Gastroesophageal sphincter (tissue), 4 donors: ENCODE measurements at regions not wholly inside any gene's neighbourhood (a gene's known extent, or its start where the extent isn't known, plus 50 kb on each side); places are given as distances from the start of the nearest gene placed in this dataset.

Source experiments
- ATAC-seq: fragments of 150-250 bp; one replicate; pipeline ENCODE4 v1.9.1; 2016; ENCODE audit warnings: mild to moderate bottlenecking, moderate library complexity
- H3K27ac ChIP-seq, 4 donors: fragments of 200-600 bp; sonication (generic) in 3 of 4; 1 replicate in 3 of 4; 2 replicates in 1 of 4; pipeline ENCODE4 v1.5.1; 2016 to 2019
- H3K27me3 ChIP-seq: fragments of 200-600 bp; sonication (generic); one replicate; pipeline ENCODE4 v1.5.1; 2019
- H3K36me3 ChIP-seq, 2 donors: fragments of 200-600 bp; sonication (generic); one replicate each; pipeline ENCODE4 v1.5.1; 2019; ENCODE audit warnings: control low read depth in 1 of 2
- H3K4me1 ChIP-seq, 3 donors: fragments of 200-600 bp; sonication (generic); 1 replicate in 2 of 3; 2 replicates in 1 of 3; pipeline ENCODE4 v1.5.1; 2016 to 2019; ENCODE audit warnings: control low read depth in 2 of 3
- H3K4me3 ChIP-seq, 2 donors: fragments of 200-600 bp; sonication (generic); one replicate each; pipeline ENCODE4 v1.5.1; 2019; ENCODE audit warnings: mild to moderate bottlenecking in 1 of 2, moderate library complexity in 1 of 2
- H3K9me3 ChIP-seq, 3 donors: fragments of 200-600 bp; sonication (generic); one replicate each; pipeline ENCODE4 v1.5.1; 2017 to 2019; ENCODE audit warnings: control low read depth in 2 of 3
- EP300 ChIP-seq: sonication (generic); formaldehyde crosslinking; IDR thresholded peaks from one replicate; pipeline ENCODE4 v1.6.1; 2017; ENCODE audit warnings: antibody characterized with exemption, mild to moderate bottlenecking
- POLR2A ChIP-seq, 2 donors: fragments of 450-650 bp; IDR thresholded peaks; one replicate each; pipeline ENCODE4 v1.6.1; 2017; ENCODE audit warnings: antibody characterized with exemption in 2 of 2, mild to moderate bottlenecking in 2 of 2, moderate library complexity in 1 of 2
- POLR2AphosphoS5 ChIP-seq: sonication (generic); formaldehyde crosslinking; IDR thresholded peaks from one replicate; pipeline ENCODE4 v1.6.1; 2017; ENCODE audit warnings: antibody characterized with exemption
- WGBS, 2 donors: methylation state at CpG; one replicate each; pipeline ENCODE4 v1.1.5; 2018; ENCODE audit warnings: low coverage in 1 of 2; 5-methylcytosine and 5-hydroxymethylcytosine counted together
- TF ChIP-seq, protein P1 (sequence below), 4 experiments: fragments of 200-600 bp in 2 of 4; fragments of 450-650 bp in 2 of 4; sonication (generic) in 1 of 4; IDR thresholded peaks; one replicate each; pipeline ENCODE4 v1.5.1; 2017 to 2019; ENCODE audit warnings: antibody characterized with exemption in 4 of 4, mild to moderate bottlenecking in 2 of 4, moderate library complexity in 2 of 4

- peaks cover 0 to 100% of the 10 kb centered on the region in 2 donors for H3K36me3 ChIP-seq
- ATAC-seq, result no peak
- no peak overlapping the region for H3K27ac ChIP-seq
- no peaks in the 10 kb centered on the region for H3K27me3 ChIP-seq
- no peak for TF ChIP-seq POLR2A (IDR thresholded peaks at IDR 0.05)
- TF ChIP-seq POLR2AphosphoS5, result no peak
- TF ChIP-seq, protein P1, sequence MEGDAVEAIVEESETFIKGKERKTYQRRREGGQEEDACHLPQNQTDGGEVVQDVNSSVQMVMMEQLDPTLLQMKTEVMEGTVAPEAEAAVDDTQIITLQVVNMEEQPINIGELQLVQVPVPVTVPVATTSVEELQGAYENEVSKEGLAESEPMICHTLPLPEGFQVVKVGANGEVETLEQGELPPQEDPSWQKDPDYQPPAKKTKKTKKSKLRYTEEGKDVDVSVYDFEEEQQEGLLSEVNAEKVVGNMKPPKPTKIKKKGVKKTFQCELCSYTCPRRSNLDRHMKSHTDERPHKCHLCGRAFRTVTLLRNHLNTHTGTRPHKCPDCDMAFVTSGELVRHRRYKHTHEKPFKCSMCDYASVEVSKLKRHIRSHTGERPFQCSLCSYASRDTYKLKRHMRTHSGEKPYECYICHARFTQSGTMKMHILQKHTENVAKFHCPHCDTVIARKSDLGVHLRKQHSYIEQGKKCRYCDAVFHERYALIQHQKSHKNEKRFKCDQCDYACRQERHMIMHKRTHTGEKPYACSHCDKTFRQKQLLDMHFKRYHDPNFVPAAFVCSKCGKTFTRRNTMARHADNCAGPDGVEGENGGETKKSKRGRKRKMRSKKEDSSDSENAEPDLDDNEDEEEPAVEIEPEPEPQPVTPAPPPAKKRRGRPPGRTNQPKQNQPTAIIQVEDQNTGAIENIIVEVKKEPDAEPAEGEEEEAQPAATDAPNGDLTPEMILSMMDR (IDR thresholded peaks at IDR 0.05), result no peak
- TF ChIP-seq EP300, result no peak
- 90% methylated on average over 4 of the region's 12 CpGs; no CpG with 5 or more reads in 1 of the 2 donors for WGBS, 2 donors
- no peaks in the 10 kb centered on the region for H3K9me3 ChIP-seq
- H3K4me3 ChIP-seq, result no peak overlapping the region
- H3K4me1 ChIP-seq, result no peaks in the 10 kb centered on the region
Measured at GRCh38 chr2:120971866-120972265, 236.2 kb downstream of the GLI2 start.

DNA sequence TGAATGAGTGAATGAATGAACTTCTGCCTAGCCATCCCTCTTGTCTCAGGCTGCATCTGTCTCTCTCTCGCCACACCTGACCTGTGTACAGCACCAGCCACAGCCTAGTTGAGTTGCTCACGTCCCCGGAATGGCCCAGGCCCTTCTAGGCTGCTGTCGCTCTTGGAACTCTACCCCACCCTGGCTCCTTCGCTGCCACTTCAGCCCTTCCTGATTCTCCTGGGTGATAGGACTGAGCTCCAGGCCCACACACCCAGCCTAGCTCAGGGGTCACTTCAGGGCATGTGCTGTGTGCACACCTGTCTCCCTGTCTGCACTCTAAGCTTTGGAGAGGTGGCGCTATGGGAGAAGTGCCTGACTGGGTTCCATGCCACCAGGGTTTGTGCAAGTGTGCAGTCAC is 236.6 kb downstream of the GLI2 start:
- no peaks in the 10 kb centered on the region for H3K4me1 ChIP-seq
- no peaks in the 10 kb centered on the region for H3K9me3 ChIP-seq
- H3K27ac ChIP-seq, result no peak overlapping the region
- ATAC-seq, result no peak
- peaks cover 0 to 100% of the 10 kb centered on the region in 2 donors for H3K36me3 ChIP-seq
- no peak for TF ChIP-seq POLR2A (IDR thresholded peaks at IDR 0.05)
- TF ChIP-seq EP300, result no peak
- TF ChIP-seq, protein P1 (IDR thresholded peaks at IDR 0.05), result no peak
- TF ChIP-seq POLR2AphosphoS5, result no peak
- WGBS, 2 donors, result 80 to 97% methylated on average over 2 to 4 of the region's 6 CpGs
- H3K4me3 ChIP-seq, result no peak overlapping the region
- no peaks in the 10 kb centered on the region for H3K27me3 ChIP-seq

- H3K4me1 ChIP-seq, result no peaks in the 10 kb centered on the region
- 87 to 92% methylated on average over 7 to 12 of the region's 17 CpGs for WGBS, 2 donors
- peaks cover 0 to 100% of the 10 kb centered on the region in 2 donors for H3K36me3 ChIP-seq
- no peak for ATAC-seq
- TF ChIP-seq POLR2AphosphoS5 (no peak), POLR2A (IDR thresholded peaks at IDR 0.05) (no peak), EP300 (no peak)
- TF ChIP-seq, protein P1 (IDR thresholded peaks at IDR 0.05), result no peak
- no peak overlapping the region for H3K27ac ChIP-seq
- H3K4me3 ChIP-seq, result no peak overlapping the region
- no peaks in the 10 kb centered on the region for H3K27me3 ChIP-seq
- H3K9me3 ChIP-seq, result no peaks in the 10 kb centered on the region
Measured at GRCh38 chr2:120973196-120973595, 237.5 kb downstream of the GLI2 start.

DNA sequence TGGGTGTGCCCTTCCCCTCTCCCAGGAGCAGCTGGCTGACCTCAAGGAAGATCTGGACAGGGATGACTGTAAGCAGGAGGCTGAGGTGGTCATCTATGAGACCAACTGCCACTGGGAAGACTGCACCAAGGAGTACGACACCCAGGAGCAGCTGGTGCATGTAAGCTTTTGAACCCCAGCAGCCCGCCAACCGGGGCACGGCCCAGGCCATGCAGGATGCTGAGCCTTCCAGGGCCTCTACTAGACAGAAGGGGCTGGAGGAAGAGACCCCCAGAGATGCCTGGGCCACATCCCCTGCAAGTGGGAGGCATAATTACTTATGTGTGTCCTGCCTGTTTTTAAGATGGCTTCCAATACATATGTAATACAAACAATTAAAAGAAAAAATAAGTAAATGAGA is 239.3 kb downstream of the GLI2 start:
- no peak for ATAC-seq
- WGBS, 2 donors, result no CpG with 5 or more reads among the region's 4 CpGs
- TF ChIP-seq, protein P1 (IDR thresholded peaks at IDR 0.05), result no peak
- Histone ChIP-seq H3K4me1 (no peaks in the 10 kb centered on the region), H3K27me3 (no peaks in the 10 kb centered on the region), H3K9me3 (no peaks in the 10 kb centered on the region), H3K27ac (no peak overlapping the region), H3K36me3 (peaks cover 0 to 100% of the 10 kb centered on the region in 2 donors), H3K4me3 (no peak overlapping the region)

DNA sequence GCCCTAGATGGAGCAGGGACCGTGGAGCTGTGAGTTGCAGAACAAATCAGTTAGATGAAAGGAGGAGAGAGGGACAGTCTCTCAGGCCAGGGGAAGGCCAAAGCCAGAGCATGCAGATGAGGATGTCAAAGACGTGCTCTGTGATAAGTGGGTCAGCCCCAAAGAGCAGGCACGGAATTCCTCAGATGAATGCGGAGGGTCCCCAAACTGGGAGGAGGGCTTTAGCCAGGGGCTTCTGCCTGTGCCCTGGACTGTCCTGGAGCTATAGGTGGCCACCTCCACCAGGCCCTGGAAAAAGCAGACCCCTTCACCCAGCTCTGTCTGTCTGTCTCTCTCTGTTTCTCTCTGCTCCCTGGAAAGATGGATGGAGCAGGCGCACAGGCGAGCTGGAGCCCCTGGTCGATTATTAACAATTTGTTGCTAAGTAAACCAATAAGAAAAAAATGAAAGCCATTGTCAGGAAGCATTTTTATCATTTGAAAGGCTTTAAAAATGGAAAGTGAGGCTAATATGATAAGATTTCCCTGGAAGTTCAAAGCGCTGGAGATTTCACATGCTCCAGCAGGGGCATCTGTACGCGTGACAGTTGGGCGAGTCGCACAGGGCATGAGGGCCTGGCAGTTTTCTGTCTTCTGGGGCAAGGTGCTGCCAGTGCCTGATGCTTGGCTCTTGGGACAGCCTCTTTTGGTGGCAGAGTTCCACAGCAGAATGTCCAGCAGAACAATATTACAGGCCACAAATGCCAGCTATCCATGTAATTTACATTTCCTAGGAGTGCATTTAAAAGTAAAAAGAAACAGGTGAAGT is 241.0 kb downstream of the GLI2 start:
- H3K36me3 ChIP-seq, result peaks cover 0 to 86% of the 10 kb centered on the region in 2 donors
- H3K9me3 ChIP-seq, result no peaks in the 10 kb centered on the region
- TF ChIP-seq EP300, result no peak
- no peak for TF ChIP-seq POLR2A (IDR thresholded peaks at IDR 0.05)
- TF ChIP-seq, protein P1 (IDR thresholded peaks at IDR 0.05), result no peak
- TF ChIP-seq POLR2AphosphoS5, result no peak
- WGBS, 2 donors, result 92 to 94% methylated on average over 6 to 12 of the region's 12 CpGs
- no peaks in the 10 kb centered on the region for H3K27me3 ChIP-seq
- no peak for ATAC-seq
- H3K27ac ChIP-seq, result no peak overlapping the region
- no peaks in the 10 kb centered on the region for H3K4me1 ChIP-seq
- H3K4me3 ChIP-seq, result no peak overlapping the region
